K562 (cell line): ENCODE measurements at regions not wholly inside any gene's neighbourhood (a gene's known extent, or its start where the extent isn't known, plus 50 kb on each side); places are given as distances from the start of the nearest gene placed in this dataset.
A peak's percentile ranks its signal among the peaks of the same experiment; 100 is the strongest.

Experiments
- ARID4B ChIP-seq: sonication (generic); formaldehyde crosslinking; IDR thresholded peaks from 2 replicates; pipeline ENCODE4 v1.8.0; 2022; ENCODE audit warnings: mild to moderate bottlenecking, missing genetic modification reagents
- RAD51 ChIP-seq: fragments of 450-650 bp; IDR thresholded peaks from 2 replicates; pipeline ENCODE4 v1.7.1; 2016; ENCODE audit warnings: low read depth, mild to moderate bottlenecking, borderline replicate concordance
- RB1 ChIP-seq: fragments of 450-650 bp; IDR thresholded peaks from 2 replicates; pipeline ENCODE4 v1.6.1; 2017; ENCODE audit warnings: low read depth, mild to moderate bottlenecking
- SAFB ChIP-seq: fragments of 200-400 bp; formaldehyde crosslinking; IDR thresholded peaks from 2 replicates; pipeline ENCODE4 v1.6.1; 2017; ENCODE audit warnings: low read depth, low read length, borderline replicate concordance
- SREBF2 ChIP-seq: sonication (generic); formaldehyde crosslinking; IDR thresholded peaks from 2 replicates; pipeline ENCODE4 v1.4.0; 2020; ENCODE audit warnings: mild to moderate bottlenecking, missing genetic modification reagents
- SRSF9 ChIP-seq: fragments of 200-400 bp; formaldehyde crosslinking; IDR thresholded peaks from 2 replicates; pipeline ENCODE4 v1.6.1; 2017; ENCODE audit warnings: low read depth, low read length, borderline replicate concordance
- ZHX1 ChIP-seq: fragments of 150-350 bp; conservative IDR thresholded peaks from 2 replicates; pipeline ENCODE4 v1.6.1; 2014; ENCODE audit warnings: low read length
- ZNF232 ChIP-seq: sonication (generic); formaldehyde crosslinking; IDR thresholded peaks from 2 replicates; pipeline ENCODE4 v1.8.0; 2022; ENCODE audit warnings: mild to moderate bottlenecking, missing genetic modification reagents
- ZNF766 ChIP-seq: fragments of 200-800 bp; sonication (Bioruptor generic); conservative IDR thresholded peaks from 2 replicates; pipeline ENCODE4 v1.6.1; 2016; ENCODE audit warnings: missing genetic modification characterization, missing compliant biosample characterization
- TF ChIP-seq, protein P1 (sequence below): fragments of 450-650 bp; IDR thresholded peaks from 2 replicates; pipeline ENCODE4 v1.6.1; 2016; ENCODE audit warnings: low read depth
- TF ChIP-seq, protein P2 (sequence below): fragments of 450-650 bp; IDR thresholded peaks from 2 replicates; pipeline ENCODE4 v1.6.1; 2016; ENCODE audit warnings: mild to moderate bottlenecking

GRCh38 chr12:89827592-89827991, 119.0 kb upstream of the ATP2B1 start (continued):
- TF ChIP-seq, protein P1, sequence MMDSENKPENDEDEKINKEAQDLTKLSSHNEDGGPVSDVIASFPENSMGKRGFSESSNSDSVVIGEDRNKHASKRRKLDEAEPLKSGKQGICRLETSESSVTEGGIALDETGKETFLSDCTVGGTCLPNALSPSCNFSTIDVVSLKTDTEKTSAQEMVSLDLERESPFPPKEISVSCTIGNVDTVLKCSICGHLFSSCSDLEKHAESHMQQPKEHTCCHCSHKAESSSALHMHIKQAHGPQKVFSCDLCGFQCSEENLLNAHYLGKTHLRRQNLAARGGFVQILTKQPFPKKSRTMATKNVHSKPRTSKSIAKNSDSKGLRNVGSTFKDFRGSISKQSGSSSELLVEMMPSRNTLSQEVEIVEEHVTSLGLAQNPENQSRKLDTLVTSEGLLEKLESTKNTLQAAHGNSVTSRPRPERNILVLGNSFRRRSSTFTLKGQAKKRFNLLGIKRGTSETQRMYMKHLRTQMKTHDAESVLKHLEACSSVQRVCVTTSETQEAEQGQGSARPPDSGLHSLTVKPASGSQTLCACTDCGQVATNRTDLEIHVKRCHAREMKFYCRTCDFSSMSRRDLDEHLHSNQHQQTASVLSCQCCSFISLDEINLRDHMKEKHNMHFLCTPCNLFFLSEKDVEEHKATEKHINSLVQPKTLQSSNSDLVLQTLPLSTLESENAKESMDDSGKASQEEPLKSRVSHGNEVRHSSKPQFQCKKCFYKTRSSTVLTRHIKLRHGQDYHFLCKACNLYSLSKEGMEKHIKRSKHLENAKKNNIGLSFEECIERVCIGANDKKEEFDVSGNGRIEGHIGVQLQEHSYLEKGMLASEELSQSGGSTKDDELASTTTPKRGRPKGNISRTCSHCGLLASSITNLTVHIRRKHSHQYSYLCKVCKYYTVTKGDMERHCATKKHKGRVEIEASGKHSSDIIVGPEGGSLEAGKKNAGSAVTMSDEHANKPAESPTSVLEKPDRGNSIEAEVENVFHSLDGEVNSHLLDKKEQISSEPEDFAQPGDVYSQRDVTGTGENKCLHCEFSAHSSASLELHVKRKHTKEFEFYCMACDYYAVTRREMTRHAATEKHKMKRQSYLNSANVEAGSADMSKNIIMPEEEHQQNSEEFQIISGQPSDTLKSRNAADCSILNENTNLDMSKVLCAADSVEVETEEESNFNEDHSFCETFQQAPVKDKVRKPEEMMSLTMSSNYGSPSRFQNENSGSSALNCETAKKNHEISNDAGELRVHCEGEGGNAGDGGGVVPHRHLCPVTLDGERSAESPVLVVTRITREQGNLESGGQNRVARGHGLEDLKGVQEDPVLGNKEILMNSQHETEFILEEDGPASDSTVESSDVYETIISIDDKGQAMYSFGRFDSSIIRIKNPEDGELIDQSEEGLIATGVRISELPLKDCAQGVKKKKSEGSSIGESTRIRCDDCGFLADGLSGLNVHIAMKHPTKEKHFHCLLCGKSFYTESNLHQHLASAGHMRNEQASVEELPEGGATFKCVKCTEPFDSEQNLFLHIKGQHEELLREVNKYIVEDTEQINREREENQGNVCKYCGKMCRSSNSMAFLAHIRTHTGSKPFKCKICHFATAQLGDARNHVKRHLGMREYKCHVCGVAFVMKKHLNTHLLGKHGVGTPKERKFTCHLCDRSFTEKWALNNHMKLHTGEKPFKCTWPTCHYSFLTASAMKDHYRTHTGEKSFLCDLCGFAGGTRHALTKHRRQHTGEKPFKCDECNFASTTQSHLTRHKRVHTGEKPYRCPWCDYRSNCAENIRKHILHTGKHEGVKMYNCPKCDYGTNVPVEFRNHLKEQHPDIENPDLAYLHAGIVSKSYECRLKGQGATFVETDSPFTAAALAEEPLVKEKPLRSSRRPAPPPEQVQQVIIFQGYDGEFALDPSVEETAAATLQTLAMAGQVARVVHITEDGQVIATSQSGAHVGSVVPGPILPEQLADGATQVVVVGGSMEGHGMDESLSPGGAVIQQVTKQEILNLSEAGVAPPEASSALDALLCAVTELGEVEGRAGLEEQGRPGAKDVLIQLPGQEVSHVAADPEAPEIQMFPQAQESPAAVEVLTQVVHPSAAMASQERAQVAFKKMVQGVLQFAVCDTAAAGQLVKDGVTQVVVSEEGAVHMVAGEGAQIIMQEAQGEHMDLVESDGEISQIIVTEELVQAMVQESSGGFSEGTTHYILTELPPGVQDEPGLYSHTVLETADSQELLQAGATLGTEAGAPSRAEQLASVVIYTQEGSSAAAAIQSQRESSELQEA, result no peak
- TF ChIP-seq SREBF2, result no peak
- TF ChIP-seq, protein P2, sequence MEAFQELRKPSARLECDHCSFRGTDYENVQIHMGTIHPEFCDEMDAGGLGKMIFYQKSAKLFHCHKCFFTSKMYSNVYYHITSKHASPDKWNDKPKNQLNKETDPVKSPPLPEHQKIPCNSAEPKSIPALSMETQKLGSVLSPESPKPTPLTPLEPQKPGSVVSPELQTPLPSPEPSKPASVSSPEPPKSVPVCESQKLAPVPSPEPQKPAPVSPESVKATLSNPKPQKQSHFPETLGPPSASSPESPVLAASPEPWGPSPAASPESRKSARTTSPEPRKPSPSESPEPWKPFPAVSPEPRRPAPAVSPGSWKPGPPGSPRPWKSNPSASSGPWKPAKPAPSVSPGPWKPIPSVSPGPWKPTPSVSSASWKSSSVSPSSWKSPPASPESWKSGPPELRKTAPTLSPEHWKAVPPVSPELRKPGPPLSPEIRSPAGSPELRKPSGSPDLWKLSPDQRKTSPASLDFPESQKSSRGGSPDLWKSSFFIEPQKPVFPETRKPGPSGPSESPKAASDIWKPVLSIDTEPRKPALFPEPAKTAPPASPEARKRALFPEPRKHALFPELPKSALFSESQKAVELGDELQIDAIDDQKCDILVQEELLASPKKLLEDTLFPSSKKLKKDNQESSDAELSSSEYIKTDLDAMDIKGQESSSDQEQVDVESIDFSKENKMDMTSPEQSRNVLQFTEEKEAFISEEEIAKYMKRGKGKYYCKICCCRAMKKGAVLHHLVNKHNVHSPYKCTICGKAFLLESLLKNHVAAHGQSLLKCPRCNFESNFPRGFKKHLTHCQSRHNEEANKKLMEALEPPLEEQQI, result no peak
- no peak for TF ChIP-seq RAD51
- TF ChIP-seq ZHX1, result no peak
- TF ChIP-seq ZNF766 (CRISPR knock-in tag), result peak; percentile 50; the same call in 1 of the 2 replicates
- TF ChIP-seq SRSF9, result no peak
- no peak for TF ChIP-seq ZNF232 (CRISPR knock-in tag)
- TF ChIP-seq SAFB, result no peak
- TF ChIP-seq RB1, result no peak
- no peak for TF ChIP-seq ARID4B (CRISPR knock-in tag)
